ENCODE measurements at regions not wholly inside any gene's neighbourhood (a gene's known extent, or its start where the extent isn't known, plus 50 kb on each side); places are given as distances from the start of the nearest gene placed in this dataset.

- TF ChIP-seq, protein P1, sequence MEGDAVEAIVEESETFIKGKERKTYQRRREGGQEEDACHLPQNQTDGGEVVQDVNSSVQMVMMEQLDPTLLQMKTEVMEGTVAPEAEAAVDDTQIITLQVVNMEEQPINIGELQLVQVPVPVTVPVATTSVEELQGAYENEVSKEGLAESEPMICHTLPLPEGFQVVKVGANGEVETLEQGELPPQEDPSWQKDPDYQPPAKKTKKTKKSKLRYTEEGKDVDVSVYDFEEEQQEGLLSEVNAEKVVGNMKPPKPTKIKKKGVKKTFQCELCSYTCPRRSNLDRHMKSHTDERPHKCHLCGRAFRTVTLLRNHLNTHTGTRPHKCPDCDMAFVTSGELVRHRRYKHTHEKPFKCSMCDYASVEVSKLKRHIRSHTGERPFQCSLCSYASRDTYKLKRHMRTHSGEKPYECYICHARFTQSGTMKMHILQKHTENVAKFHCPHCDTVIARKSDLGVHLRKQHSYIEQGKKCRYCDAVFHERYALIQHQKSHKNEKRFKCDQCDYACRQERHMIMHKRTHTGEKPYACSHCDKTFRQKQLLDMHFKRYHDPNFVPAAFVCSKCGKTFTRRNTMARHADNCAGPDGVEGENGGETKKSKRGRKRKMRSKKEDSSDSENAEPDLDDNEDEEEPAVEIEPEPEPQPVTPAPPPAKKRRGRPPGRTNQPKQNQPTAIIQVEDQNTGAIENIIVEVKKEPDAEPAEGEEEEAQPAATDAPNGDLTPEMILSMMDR (IDR thresholded peaks at IDR 0.05) = no peak
- no peak for TF ChIP-seq POLR2A (IDR thresholded peaks at IDR 0.05)
Measured at GRCh38 chr18:71665131-71665530, 879.0 kb downstream of the CBLN2 start.

Measured in suprapubic skin (tissue), 3 donors.